Ovary (tissue), 3 donors: ENCODE measurements at regions not wholly inside any gene's neighbourhood (a gene's known extent, or its start where the extent isn't known, plus 50 kb on each side); places are given as distances from the start of the nearest gene placed in this dataset.

ENCODE experiments used
- POLR2A ChIP-seq: fragments of 450-650 bp; IDR thresholded peaks from one replicate; pipeline ENCODE4 v1.6.1; 2017; ENCODE audit warnings: antibody characterized with exemption, mild to moderate bottlenecking, moderate library complexity
- TF ChIP-seq, protein P1 (sequence below), 3 donors: fragments of 450-650 bp in 2 of 3; fragments of 200-600 bp in 1 of 3; IDR thresholded peaks; one replicate each; pipeline versions ENCODE4 v1.5.1 to v1.8.0; 2016 to 2022; ENCODE audit warnings: antibody characterized with exemption in 3 of 3, mild to moderate bottlenecking in 1 of 3
- donor health status: DM: no; HTN: no; CAD: no.

DNA sequence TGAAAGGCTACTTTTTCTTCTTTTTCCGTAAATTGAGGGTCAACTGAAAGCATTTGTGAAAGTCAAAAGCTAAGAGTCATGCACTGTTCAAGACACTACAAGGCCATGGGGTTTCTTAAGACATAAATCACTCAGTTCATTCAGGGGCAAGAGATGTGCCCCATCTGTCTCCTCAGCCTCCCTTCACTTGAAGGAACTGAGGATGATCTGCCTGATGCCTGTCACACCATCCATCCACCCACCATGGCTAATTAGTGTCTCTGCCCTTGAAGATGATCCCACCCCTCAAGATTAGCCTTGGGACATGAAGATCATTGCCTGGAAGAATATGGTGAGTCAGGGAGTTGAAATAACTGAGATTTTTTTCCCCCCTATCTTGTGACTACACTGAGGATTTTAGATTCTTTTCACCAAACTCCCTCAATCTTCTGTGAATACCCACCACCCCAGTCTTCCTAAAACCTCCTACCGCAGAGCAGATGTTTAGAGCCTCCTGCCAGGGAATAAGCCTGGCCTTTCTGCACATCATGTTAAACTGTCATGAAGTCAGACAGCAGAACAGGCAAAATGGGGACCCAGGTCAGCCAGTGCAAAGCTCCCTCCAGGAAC, 88.6 kb upstream of the LMO4 start:
- TF ChIP-seq POLR2A, result no peak
- TF ChIP-seq, protein P1, sequence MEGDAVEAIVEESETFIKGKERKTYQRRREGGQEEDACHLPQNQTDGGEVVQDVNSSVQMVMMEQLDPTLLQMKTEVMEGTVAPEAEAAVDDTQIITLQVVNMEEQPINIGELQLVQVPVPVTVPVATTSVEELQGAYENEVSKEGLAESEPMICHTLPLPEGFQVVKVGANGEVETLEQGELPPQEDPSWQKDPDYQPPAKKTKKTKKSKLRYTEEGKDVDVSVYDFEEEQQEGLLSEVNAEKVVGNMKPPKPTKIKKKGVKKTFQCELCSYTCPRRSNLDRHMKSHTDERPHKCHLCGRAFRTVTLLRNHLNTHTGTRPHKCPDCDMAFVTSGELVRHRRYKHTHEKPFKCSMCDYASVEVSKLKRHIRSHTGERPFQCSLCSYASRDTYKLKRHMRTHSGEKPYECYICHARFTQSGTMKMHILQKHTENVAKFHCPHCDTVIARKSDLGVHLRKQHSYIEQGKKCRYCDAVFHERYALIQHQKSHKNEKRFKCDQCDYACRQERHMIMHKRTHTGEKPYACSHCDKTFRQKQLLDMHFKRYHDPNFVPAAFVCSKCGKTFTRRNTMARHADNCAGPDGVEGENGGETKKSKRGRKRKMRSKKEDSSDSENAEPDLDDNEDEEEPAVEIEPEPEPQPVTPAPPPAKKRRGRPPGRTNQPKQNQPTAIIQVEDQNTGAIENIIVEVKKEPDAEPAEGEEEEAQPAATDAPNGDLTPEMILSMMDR (IDR thresholded peaks at IDR 0.05), result no peak
